ENCODE measurements at regions not wholly inside any gene's neighbourhood (a gene's known extent, or its start where the extent isn't known, plus 50 kb on each side); places are given as distances from the start of the nearest gene placed in this dataset.

GRCh38 chr11:30762188-30762587, 176.0 kb upstream of the MPPED2 start:
- no peak overlapping the region for H3K4me3 ChIP-seq
- no peaks in the 10 kb centered on the region for H3K9me3 ChIP-seq (replicated peaks in 1 of 3)
- H3K27me3 ChIP-seq = no peaks in the 10 kb centered on the region
- no peaks in the 10 kb centered on the region for H3K36me3 ChIP-seq (replicated peaks in 1 of 2)
- TF ChIP-seq, protein P1, sequence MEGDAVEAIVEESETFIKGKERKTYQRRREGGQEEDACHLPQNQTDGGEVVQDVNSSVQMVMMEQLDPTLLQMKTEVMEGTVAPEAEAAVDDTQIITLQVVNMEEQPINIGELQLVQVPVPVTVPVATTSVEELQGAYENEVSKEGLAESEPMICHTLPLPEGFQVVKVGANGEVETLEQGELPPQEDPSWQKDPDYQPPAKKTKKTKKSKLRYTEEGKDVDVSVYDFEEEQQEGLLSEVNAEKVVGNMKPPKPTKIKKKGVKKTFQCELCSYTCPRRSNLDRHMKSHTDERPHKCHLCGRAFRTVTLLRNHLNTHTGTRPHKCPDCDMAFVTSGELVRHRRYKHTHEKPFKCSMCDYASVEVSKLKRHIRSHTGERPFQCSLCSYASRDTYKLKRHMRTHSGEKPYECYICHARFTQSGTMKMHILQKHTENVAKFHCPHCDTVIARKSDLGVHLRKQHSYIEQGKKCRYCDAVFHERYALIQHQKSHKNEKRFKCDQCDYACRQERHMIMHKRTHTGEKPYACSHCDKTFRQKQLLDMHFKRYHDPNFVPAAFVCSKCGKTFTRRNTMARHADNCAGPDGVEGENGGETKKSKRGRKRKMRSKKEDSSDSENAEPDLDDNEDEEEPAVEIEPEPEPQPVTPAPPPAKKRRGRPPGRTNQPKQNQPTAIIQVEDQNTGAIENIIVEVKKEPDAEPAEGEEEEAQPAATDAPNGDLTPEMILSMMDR (IDR thresholded peaks at IDR 0.05) = no peak
- intact Hi-C loops (cut with DNase I) = no loop called here
- H3K4me1 ChIP-seq (replicated peaks in 1 of 2) = no peaks in the 10 kb centered on the region
- H3K27ac ChIP-seq = no peak overlapping the region
- 89 to 95% (median 93%) methylated on average over 2 of the region's 2 CpGs for WGBS, 4 donors
- no peak for DNase-seq

GRCh38 chr11:30760345-30760744, 174.2 kb upstream of the MPPED2 start:
- H3K36me3 ChIP-seq (replicated peaks in 1 of 2) = no peaks in the 10 kb centered on the region
- H3K9me3 ChIP-seq (replicated peaks in 1 of 3) = no peaks in the 10 kb centered on the region
- TF ChIP-seq, protein P1 (IDR thresholded peaks at IDR 0.05) = no peak
- TF ChIP-seq POLR2A (IDR thresholded peaks at IDR 0.05) = no peak
- H3K27me3 ChIP-seq = no peaks in the 10 kb centered on the region
- DNase-seq = no peak
- H3K4me3 ChIP-seq = no peak overlapping the region
- no peak overlapping the region for H3K27ac ChIP-seq
- intact Hi-C loops (cut with DNase I) = no loop called here
- no peaks in the 10 kb centered on the region for H3K4me1 ChIP-seq (replicated peaks in 1 of 2)

DNA sequence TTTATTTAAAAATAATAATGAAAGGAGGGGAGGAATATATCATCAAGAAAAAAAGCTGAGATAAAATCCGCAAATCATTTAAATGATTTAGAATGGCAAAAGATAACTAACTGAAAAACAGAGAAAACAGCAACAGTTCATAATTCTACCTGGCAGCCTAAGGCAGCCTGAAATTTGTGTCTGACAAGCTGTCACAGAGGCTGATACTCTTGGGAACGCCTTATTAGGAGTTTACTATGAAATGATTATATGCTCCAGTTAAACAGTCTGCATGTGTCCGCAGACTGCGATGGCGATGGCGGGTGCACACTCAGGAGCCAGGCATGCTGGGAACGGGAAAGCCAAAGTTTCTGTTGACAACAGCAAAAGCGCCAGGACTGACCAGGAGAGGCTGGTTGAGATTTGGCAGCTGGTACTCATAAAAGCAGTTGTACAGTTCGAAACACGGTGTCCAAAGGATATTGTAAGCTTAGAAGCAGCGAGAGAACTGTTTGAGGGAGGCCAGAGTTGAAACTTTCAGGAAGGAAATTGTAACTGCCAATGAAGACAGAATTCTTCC, 172.9 kb upstream of the MPPED2 start:
- 70 to 72% (median 71%) methylated on average over 11 of the region's 11 CpGs for WGBS, 4 donors
- no peaks in the 10 kb centered on the region for H3K27me3 ChIP-seq
- TF ChIP-seq, protein P1 (IDR thresholded peaks at IDR 0.05) = no peak
- TF ChIP-seq POLR2A (IDR thresholded peaks at IDR 0.05) = no peak
- H3K36me3 ChIP-seq (replicated peaks in 1 of 2) = no peaks in the 10 kb centered on the region
- H3K9me3 ChIP-seq (replicated peaks in 1 of 3) = no peaks in the 10 kb centered on the region
- no peak overlapping the region for H3K4me3 ChIP-seq
- intact Hi-C loops (cut with DNase I) = no loop called here
- no peak for DNase-seq
- H3K27ac ChIP-seq = no peak overlapping the region
- no peaks in the 10 kb centered on the region for H3K4me1 ChIP-seq (replicated peaks in 1 of 2)

DNA sequence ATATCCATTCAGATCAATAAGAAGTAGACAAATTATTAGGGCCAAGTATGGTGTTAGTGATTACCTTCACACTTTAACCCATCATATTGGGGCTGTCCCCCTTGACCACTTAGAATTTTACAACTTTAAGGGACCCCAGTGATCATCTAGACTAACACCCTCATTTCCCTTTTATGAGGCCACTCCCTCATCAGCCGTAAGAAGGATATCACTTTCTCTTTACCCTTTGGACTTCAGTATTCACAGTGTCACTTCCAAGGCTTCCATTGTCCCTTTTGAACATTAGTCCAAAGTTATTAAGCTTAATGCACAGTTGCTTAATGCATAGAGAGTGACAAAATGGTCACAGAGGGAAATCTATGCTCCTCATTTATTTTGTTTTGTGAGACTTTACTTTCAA, 172.4 kb upstream of the MPPED2 start:
- no peak for DNase-seq
- Histone ChIP-seq H3K4me3 (no peak overlapping the region), H3K27ac (no peak overlapping the region), H3K36me3 (replicated peaks in 1 of 2) (no peaks in the 10 kb centered on the region), H3K27me3 (no peaks in the 10 kb centered on the region), H3K4me1 (replicated peaks in 1 of 2) (no peaks in the 10 kb centered on the region), H3K9me3 (replicated peaks in 1 of 3) (no peaks in the 10 kb centered on the region)
- intact Hi-C loops (cut with DNase I) = no loop called here
- TF ChIP-seq POLR2A (IDR thresholded peaks at IDR 0.05) = no peak
- TF ChIP-seq, protein P1 (IDR thresholded peaks at IDR 0.05) = no peak
- 57 to 76% (median 65%) methylated on average over 1 of the region's 1 CpG for WGBS, 4 donors
